ENCODE measurements at regions not wholly inside any gene's neighbourhood (a gene's known extent, or its start where the extent isn't known, plus 50 kb on each side); places are given as distances from the start of the nearest gene placed in this dataset.

- Histone ChIP-seq H3K4ac (ENCODE audit: low read depth, low read length) (no peak overlapping the region), H3K9me1 (ENCODE audit: insufficient read depth, low read length) (no peaks in the 10 kb centered on the region), H3K9me3 (ENCODE audit: control insufficient read depth, insufficient read depth, low read length) (no peaks in the 10 kb centered on the region), H3K23ac (ENCODE audit: low read depth, low read length) (no peak overlapping the region), H4K8ac (ENCODE audit: low read depth in 2 of 2, low read length in 2 of 2) (no peak overlapping the region), H3K56ac (ENCODE audit: extremely low read depth, insufficient read depth, low read length) (no peak overlapping the region), H3K9ac (ENCODE audit: low read depth, low read length) (no peak overlapping the region), H2AK9ac (replicated peaks; ENCODE audit: low read depth, low read length, poor library complexity) (no peak overlapping the region), H4K91ac (ENCODE audit: insufficient read depth, low read depth, low read length) (no peak overlapping the region), H3K27ac (ENCODE audit: insufficient read depth, low read length) (no peak overlapping the region), H2BK120ac (ENCODE audit: low read depth, low read length) (no peak overlapping the region), H2AK5ac (ENCODE audit: low read depth, low read length) (no peak overlapping the region), H3K18ac (ENCODE audit: low read depth, low read length) (no peak overlapping the region), H2BK5ac (ENCODE audit: low read depth, low read length, poor library complexity, severe bottlenecking) (no peak overlapping the region), H4K20me1 (ENCODE audit: insufficient read depth, low read length) (no peaks in the 10 kb centered on the region), H2BK15ac (ENCODE audit: low read depth, low read length) (no peak overlapping the region), H2AFZ (replicated peaks; ENCODE audit: low read length, poor library complexity) (no peak overlapping the region), H4K5ac (ENCODE audit: low read depth, low read length) (no peak overlapping the region), H3K14ac (replicated peaks; ENCODE audit: low read depth, low read length) (no peak overlapping the region), H3K27me3 (ENCODE audit: control insufficient read depth, insufficient read depth, low read length) (no peaks in the 10 kb centered on the region), H3K36me3 (ENCODE audit: control insufficient read depth, insufficient read depth, low read length) (no peaks in the 10 kb centered on the region), H3K79me1 (ENCODE audit: low read depth in 1 of 2, low read length in 2 of 2) (no peaks in the 10 kb centered on the region), H3K4me2 (ENCODE audit: low read depth, low read length) (peak overlapping the region; percentile 64), H3K4me1 (ENCODE audit: control insufficient read depth, insufficient read depth, low read length) (no peaks in the 10 kb centered on the region), H2BK20ac (ENCODE audit: low read depth, low read length) (no peak overlapping the region), H3K4me3 (ENCODE audit: insufficient read depth, low read depth, low read length) (no peak overlapping the region)
- BruUV-seq (replicated peaks) = no TSS peak
- POLR2A ChIA-PET (ENCODE audit: unreplicated experiment) = no interaction called here
- ATAC-seq (ENCODE audit: low read depth) (peak; percentile 61), DNase-seq (peak; percentile 1)
- intact Hi-C loops (cut with micrococcal nuclease) (loop anchor here (10.0 kb wide), 1 partner anchor 272 kb away; no protein-coding TSS in a partner anchor), in situ Hi-C loops (cut with MboI; ENCODE audit: low sequenced_read_pairs) (no loop called here), dilution Hi-C loops (cut with HindIII; ENCODE audit: low sequenced_read_pairs, unreplicated experiment) (no loop called here)
- no peak for TF ChIP-seq MAFK (IDR thresholded peaks at IDR 0.05; ENCODE audit: low read depth, low read length)
- TF ChIP-seq USF2 (IDR thresholded peaks at IDR 0.05; ENCODE audit: low read depth, low read length) = no peak
- TF ChIP-seq SMC3 (IDR thresholded peaks at IDR 0.05; ENCODE audit: low read depth, low read length) = no peak
- TF ChIP-seq BHLHE40 (IDR thresholded peaks at IDR 0.05; ENCODE audit: low read depth, low read length) = no peak
- no peak for TF ChIP-seq CEBPB (IDR thresholded peaks at IDR 0.05; ENCODE audit: low read depth, low read length)
- TF ChIP-seq RCOR1 (IDR thresholded peaks at IDR 0.05; ENCODE audit: insufficient replicate concordance, low read length) = no peak
- TF ChIP-seq RAD21 (IDR thresholded peaks at IDR 0.05; ENCODE audit: low read length) = no peak
- no peak for TF ChIP-seq MAZ (IDR thresholded peaks at IDR 0.05; ENCODE audit: borderline replicate concordance, low read depth, low read length)
- TF ChIP-seq FOS (IDR thresholded peaks at IDR 0.05; ENCODE audit: low read depth, low read length) = no peak
- no peak for TF ChIP-seq ELK1 (IDR thresholded peaks at IDR 0.05; ENCODE audit: borderline replicate concordance, low read depth, low read length)
- no peak for TF ChIP-seq CHD1 (IDR thresholded peaks at IDR 0.05; ENCODE audit: low read depth, low read length)
- CTCF ChIA-PET = interaction anchor here (0.9 kb wide), 1 partner anchor 9 kb away, joined by 3 read pairs; no protein-coding TSS in a partner anchor
- WGBS, 2 experiments (ENCODE audit: extremely low coverage in 2 of 2, insufficient read length in 1 of 2) = 0% methylated on average over 1 of the region's 2 CpGs; no CpG with 5 or more reads in 1 of the 2 experiments
Observed at GRCh38 chr4:107392951-107393350, 327.1 kb downstream of the PAPSS1 start.
